HFF-Myc (cell line): ENCODE measurements at regions not wholly inside any gene's neighbourhood (a gene's known extent, or its start where the extent isn't known, plus 50 kb on each side); places are given as distances from the start of the nearest gene placed in this dataset.
A peak's percentile ranks its signal among the peaks of the same experiment; 100 is the strongest.
"Not testable (repeated sequence)": the region's sequence is repeated elsewhere in the genome, so short reads cannot be mapped to it uniquely, and the experiment has no call there.

Experiments
- DNase-seq: peaks from one replicate; pipeline ENCODE4 v3.0.0-alpha.2; 2011; ENCODE audit warnings: low read depth; ENCODE audit errors: extremely low read depth
- H3K4me3 ChIP-seq: replicated peaks from 2 replicates; pipeline ENCODE4 v1.5.1; 2011; ENCODE audit warnings: low read depth, mild to moderate bottlenecking, control low read depth, low read length
- TF ChIP-seq, protein P1 (sequence below): IDR thresholded peaks from 2 replicates; pipeline ENCODE4 v1.5.1; 2012; ENCODE audit warnings: mild to moderate bottlenecking, low read depth, low read length, control low read depth; ENCODE audit errors: missing control alignments

DNA sequence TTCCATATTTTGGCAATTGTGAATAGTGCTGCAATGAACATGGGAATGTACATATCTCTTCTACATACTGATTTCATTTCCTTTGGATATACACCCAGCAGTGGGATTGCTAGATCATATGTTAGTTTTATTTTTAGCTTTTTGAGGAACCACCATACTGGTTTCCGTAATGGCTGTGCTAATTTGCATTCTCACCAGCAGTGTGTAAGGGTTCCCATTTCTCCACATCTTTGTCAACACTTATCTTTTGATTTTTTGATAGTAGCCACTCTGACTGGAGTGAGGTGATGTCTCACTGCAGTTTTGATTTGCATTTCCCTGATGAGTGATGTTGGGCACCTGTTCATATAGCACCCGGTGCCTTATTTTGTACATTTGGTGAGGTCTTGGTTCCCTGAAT is 519.6 kb downstream of the REEP3 start:
- DNase-seq = no peak
- no peak overlapping the region for H3K4me3 ChIP-seq
- TF ChIP-seq, protein P1, sequence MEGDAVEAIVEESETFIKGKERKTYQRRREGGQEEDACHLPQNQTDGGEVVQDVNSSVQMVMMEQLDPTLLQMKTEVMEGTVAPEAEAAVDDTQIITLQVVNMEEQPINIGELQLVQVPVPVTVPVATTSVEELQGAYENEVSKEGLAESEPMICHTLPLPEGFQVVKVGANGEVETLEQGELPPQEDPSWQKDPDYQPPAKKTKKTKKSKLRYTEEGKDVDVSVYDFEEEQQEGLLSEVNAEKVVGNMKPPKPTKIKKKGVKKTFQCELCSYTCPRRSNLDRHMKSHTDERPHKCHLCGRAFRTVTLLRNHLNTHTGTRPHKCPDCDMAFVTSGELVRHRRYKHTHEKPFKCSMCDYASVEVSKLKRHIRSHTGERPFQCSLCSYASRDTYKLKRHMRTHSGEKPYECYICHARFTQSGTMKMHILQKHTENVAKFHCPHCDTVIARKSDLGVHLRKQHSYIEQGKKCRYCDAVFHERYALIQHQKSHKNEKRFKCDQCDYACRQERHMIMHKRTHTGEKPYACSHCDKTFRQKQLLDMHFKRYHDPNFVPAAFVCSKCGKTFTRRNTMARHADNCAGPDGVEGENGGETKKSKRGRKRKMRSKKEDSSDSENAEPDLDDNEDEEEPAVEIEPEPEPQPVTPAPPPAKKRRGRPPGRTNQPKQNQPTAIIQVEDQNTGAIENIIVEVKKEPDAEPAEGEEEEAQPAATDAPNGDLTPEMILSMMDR = no peak

DNA sequence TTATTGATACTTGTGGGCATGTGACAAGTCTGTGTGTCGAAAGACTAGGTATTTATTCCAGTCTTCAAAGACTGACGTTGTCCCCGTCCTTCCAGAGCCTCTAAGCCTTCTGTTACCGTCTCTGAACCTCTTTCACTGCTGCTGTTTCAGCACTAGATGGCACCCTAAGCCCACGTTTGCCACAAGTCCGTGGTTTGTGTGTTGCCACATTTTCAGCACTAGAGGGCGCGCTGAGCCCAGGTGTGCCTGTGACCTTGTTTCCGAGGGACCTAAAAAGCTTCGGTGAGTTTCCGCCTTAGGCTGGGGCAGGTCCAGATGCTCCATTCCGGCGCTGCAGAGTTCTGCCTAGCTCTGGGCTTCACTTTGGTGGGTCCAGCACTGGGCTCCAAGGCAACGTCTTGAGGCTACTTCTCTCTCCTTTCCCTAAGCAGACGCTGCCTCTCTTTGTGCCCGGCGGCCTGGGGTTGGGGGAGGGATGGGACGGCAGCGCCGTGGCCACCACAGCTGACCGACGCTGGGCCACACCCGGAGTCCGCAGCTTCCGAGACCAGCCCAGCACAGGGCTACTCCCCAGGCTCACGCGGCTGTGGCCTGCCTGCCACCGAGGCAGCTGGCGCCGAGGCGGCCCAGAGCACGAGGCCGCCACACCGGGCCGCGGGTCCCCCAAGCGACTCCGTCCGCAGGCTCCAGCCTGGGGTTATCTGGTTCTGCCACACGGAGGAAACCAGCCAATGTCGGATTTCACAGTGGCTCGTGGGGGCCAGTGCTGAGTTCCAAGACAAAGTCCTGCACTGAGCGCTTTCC is 520.2 kb downstream of the REEP3 start:
- peak; percentile 29 for DNase-seq
- no peak overlapping the region for H3K4me3 ChIP-seq
- TF ChIP-seq, protein P1 = peak; percentile 100

DNA sequence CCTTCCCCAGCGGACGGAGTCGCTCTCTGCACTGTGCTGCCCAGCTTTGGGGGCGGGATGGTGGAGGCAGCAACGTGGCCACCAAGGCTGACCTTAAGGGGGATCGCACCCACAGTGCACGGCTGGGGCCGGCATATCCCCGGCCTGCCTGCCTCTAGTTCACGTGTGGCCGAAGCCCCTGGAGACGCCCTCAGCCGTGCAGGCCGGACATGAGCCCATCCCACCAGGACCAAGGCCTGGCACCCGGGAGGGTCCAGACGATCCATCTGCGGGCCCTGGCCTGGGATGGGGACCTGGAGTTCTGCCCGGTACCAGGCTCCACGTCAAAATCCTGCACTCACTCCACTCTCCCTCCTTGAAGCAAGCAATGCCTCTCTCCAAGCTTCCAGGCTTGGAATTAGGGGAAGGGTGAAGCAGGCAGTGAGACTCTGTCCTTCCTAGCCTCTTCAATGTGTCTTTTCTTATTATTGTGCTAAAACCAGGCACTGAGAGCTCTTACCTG is 520.8 kb downstream of the REEP3 start:
- DNase-seq = no peak
- TF ChIP-seq, protein P1 = no peak
- H3K4me3 ChIP-seq = no peak overlapping the region

DNA sequence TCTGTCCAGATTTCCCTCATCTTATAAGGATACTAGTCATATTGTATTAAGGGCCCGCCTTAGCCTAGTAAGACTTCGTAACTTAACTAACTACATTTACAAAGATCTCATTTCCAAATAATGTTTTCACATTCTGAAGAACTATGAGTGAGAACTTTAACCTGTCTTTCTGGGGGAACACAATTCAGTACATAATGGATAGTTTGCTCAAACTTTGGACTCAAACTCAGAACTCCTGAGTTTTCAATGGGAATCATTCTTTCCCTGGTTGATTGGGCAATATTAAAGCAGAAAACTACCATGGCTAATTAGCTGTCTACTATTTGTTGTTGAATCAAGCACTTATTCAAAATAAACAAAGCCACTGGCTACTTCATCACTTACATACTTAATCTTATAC is 522.9 kb downstream of the REEP3 start:
- TF ChIP-seq, protein P1 = no peak
- no peak for DNase-seq
- no peak overlapping the region for H3K4me3 ChIP-seq

DNA sequence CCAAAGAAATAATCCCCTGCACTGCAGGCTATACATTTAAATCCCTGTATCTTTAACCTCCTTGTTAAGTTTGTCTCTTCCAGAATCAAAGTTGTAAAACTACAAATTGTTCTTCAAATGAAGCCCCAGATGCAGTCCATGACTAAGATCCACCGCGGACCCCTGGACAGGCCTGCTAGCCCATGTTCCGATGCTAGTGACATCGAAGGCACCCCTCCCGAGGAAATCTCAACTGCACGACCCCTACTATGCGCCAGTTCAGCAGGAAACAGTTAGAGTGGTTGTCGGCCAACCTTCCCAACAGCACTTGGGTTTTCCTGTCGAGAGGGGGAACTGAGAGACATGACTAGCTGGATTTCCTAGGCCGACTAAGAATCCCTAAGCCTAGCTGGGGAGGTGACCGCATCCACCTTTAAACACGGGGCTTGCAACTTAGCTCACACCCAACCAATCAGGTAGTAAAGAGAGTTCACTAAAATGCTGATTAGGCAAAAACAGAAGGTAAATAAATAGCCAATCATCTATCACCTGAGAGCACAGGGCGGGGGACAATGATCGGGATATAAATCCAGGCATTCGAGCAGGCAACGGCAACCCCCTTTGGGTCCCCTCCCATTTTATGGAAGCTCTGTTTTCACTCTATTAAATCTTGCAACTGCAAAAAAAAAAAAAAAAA is 523.9 kb downstream of the REEP3 start:
- DNase-seq, H3K4me3 ChIP-seq: not testable (repeated sequence)

DNA sequence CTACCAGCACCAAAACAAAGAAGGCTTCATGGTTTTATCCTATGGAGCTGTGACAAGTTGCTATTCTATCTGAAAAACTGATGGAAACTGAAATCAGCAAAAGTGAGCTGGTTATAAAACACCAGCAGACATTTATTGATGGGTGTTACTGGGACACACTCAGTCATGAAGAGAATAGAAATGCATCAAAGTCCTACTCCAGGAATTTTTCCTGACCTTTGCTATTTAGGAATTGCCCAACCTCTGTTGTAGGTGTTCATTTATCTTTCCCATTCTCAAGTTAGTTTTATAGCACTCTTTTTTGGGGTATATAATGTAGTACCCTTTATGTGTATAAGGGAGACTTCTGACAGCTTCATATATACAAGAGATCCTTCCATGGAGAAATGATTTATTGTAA is 533.2 kb downstream of the REEP3 start:
- no peak overlapping the region for H3K4me3 ChIP-seq
- TF ChIP-seq, protein P1 = no peak
- no peak for DNase-seq

DNA sequence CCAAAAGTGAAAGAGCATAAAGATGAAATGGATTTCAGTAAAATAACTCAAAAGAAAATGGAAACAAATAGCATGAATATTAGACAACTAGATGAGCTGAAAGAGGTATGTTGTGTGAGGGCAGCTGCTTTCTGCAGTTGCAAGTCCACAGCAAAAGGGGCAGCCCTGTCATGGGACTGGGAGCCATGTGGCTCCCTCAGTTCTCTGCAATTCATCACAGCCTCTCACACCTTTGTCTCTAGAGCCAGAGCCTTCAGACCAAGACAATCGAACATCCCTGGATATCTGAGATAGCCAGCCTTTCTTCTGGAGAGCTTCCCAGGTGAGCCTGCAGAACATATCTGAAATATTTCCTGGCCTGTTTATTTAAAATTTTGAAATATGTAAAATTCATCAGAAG is 538.7 kb downstream of the REEP3 start:
- TF ChIP-seq, protein P1 = no peak
- H3K4me3 ChIP-seq = no peak overlapping the region
- DNase-seq = no peak
